Choroid plexus epithelial cell (primary cell): ENCODE measurements at regions not wholly inside any gene's neighbourhood (a gene's known extent, or its start where the extent isn't known, plus 50 kb on each side); places are given as distances from the start of the nearest gene placed in this dataset.
"Not testable (repeated sequence)": the region's sequence is repeated elsewhere in the genome, so short reads cannot be mapped to it uniquely, and the experiment has no call there.

Experiments used
- DNase-seq: peaks from one replicate; pipeline ENCODE4 v3.0.0-alpha.2; 2010; ENCODE audit warnings: low read depth
- H3K4me3 ChIP-seq: 2 replicates; pipeline ENCODE4 v1.5.1; 2011; ENCODE audit warnings: low read depth, mild to moderate bottlenecking, control low read depth, low read length, moderate library complexity
- TF ChIP-seq, protein P1 (sequence below): conservative IDR thresholded peaks from 2 replicates; pipeline ENCODE4 v1.5.1; 2011; ENCODE audit warnings: low read depth, mild to moderate bottlenecking, control low read depth, inconsistent platforms, low read length, moderate library complexity

- TF ChIP-seq, protein P1, sequence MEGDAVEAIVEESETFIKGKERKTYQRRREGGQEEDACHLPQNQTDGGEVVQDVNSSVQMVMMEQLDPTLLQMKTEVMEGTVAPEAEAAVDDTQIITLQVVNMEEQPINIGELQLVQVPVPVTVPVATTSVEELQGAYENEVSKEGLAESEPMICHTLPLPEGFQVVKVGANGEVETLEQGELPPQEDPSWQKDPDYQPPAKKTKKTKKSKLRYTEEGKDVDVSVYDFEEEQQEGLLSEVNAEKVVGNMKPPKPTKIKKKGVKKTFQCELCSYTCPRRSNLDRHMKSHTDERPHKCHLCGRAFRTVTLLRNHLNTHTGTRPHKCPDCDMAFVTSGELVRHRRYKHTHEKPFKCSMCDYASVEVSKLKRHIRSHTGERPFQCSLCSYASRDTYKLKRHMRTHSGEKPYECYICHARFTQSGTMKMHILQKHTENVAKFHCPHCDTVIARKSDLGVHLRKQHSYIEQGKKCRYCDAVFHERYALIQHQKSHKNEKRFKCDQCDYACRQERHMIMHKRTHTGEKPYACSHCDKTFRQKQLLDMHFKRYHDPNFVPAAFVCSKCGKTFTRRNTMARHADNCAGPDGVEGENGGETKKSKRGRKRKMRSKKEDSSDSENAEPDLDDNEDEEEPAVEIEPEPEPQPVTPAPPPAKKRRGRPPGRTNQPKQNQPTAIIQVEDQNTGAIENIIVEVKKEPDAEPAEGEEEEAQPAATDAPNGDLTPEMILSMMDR = no peak
- no peak for DNase-seq
Measured at GRCh38 chr12:77226368-77226767, 161.0 kb upstream of the E2F7 start.

DNA sequence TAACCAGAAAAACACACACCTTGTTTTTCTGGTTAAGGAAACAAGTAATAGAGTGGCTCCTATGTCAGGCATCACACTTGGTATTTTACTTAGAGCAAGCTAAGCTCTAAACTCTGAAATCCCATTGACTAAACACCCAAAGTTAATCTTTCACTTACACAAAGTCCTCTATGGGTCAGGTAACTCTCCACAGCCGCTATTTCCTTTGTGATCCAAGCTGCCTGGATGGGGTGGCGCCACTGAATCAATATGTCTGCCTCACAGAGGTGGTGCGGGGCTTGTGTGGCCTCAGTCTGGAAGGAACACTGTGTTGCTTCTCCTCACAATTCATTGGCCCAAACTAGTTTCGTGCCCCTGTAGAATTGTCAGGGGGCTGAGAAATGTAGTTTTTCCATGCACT is 160.0 kb upstream of the E2F7 start:
- H3K4me3 ChIP-seq = no peak overlapping the region
- TF ChIP-seq, protein P1 = no peak
- no peak for DNase-seq

More at GRCh38 chr12:77226368-77226767, 161.0 kb upstream of the E2F7 start:
- no peak overlapping the region for H3K4me3 ChIP-seq

- TF ChIP-seq, protein P1 = no peak
- no peak for DNase-seq
- H3K4me3 ChIP-seq = no peak overlapping the region
Measured at GRCh38 chr12:77224346-77224745, 159.0 kb upstream of the E2F7 start.

- H3K4me3 ChIP-seq = no peak overlapping the region
- TF ChIP-seq, protein P1 = no peak
- DNase-seq = no peak
Measured at GRCh38 chr12:77222336-77222735, 157.0 kb upstream of the E2F7 start.

DNA sequence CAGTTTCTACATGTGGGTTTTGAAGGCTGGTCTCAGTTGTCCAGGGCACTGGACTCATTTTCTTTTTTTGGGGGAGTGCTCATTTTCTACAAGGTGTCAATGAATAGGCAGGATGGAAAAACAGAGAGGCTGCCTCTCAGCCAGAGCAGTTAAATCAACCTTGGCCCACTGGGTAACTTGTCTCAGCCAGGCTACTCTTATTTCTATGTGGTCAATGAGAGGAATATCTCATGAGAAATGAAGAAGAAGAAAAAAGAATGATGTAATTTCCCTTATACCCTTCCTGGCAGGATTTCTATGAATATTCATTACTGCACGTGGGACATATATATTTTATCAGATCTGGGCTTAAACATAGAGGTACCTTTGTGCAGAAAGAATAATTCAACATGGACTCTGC is 155.2 kb upstream of the E2F7 start:
- no peak for DNase-seq
- no peak overlapping the region for H3K4me3 ChIP-seq
- TF ChIP-seq, protein P1 = no peak

GRCh38 chr12:77218278-77218677 is 152.9 kb upstream of the E2F7 start:
- no peak for DNase-seq
- H3K4me3 ChIP-seq = no peak overlapping the region
- TF ChIP-seq, protein P1 = no peak

- not testable (repeated sequence) for H3K4me3 ChIP-seq, DNase-seq
Measured at GRCh38 chr12:77216136-77216535, 150.8 kb upstream of the E2F7 start.

GRCh38 chr12:77214136-77214535 is 148.8 kb upstream of the E2F7 start:
- DNase-seq = no peak
- H3K4me3 ChIP-seq = no peak overlapping the region
- TF ChIP-seq, protein P1 = no peak
